ENCODE measurements at regions not wholly inside any gene's neighbourhood (a gene's known extent, or its start where the extent isn't known, plus 50 kb on each side); places are given as distances from the start of the nearest gene placed in this dataset.
"Not testable (repeated sequence)": the region's sequence is repeated elsewhere in the genome, so short reads cannot be mapped to it uniquely, and the experiment has no call there.

DNA sequence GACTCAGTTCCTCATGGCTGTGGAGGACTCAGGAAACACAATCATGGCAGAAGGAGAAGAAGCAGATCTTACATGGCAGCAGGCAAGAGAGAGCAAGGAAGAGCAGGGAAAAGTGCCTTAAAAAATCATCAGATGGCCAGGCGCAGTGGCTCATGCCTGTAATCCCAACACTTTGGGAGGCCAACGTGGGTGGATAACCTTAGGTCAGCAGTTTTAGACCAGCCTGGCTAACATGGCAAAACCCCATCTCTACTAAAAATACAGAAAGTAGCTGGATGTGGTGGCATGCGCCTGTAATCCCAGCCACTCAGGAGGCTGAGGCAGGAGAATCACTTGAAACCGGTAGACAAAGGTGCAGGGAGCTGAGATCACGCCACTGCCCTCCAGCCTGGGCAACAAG, 664.6 kb downstream of the DTWD2 start:
- TF ChIP-seq POLR2A (IDR thresholded peaks at IDR 0.05) = not testable (repeated sequence)
- TF ChIP-seq, protein P1, sequence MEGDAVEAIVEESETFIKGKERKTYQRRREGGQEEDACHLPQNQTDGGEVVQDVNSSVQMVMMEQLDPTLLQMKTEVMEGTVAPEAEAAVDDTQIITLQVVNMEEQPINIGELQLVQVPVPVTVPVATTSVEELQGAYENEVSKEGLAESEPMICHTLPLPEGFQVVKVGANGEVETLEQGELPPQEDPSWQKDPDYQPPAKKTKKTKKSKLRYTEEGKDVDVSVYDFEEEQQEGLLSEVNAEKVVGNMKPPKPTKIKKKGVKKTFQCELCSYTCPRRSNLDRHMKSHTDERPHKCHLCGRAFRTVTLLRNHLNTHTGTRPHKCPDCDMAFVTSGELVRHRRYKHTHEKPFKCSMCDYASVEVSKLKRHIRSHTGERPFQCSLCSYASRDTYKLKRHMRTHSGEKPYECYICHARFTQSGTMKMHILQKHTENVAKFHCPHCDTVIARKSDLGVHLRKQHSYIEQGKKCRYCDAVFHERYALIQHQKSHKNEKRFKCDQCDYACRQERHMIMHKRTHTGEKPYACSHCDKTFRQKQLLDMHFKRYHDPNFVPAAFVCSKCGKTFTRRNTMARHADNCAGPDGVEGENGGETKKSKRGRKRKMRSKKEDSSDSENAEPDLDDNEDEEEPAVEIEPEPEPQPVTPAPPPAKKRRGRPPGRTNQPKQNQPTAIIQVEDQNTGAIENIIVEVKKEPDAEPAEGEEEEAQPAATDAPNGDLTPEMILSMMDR (IDR thresholded peaks at IDR 0.05) = not testable (repeated sequence)

Measured in thyroid gland (tissue), 4 donors.